ENCODE measurements at regions not wholly inside any gene's neighbourhood (a gene's known extent, or its start where the extent isn't known, plus 50 kb on each side); places are given as distances from the start of the nearest gene placed in this dataset.

- ATAC-seq (no peak), DNase-seq (no peak)
- TF ChIP-seq, protein P1, sequence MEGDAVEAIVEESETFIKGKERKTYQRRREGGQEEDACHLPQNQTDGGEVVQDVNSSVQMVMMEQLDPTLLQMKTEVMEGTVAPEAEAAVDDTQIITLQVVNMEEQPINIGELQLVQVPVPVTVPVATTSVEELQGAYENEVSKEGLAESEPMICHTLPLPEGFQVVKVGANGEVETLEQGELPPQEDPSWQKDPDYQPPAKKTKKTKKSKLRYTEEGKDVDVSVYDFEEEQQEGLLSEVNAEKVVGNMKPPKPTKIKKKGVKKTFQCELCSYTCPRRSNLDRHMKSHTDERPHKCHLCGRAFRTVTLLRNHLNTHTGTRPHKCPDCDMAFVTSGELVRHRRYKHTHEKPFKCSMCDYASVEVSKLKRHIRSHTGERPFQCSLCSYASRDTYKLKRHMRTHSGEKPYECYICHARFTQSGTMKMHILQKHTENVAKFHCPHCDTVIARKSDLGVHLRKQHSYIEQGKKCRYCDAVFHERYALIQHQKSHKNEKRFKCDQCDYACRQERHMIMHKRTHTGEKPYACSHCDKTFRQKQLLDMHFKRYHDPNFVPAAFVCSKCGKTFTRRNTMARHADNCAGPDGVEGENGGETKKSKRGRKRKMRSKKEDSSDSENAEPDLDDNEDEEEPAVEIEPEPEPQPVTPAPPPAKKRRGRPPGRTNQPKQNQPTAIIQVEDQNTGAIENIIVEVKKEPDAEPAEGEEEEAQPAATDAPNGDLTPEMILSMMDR (IDR thresholded peaks at IDR 0.05): no peak
- no peaks in the 10 kb centered on the region for H3K9me3 ChIP-seq
- H3K4me1 ChIP-seq: no peaks in the 10 kb centered on the region
- no peaks in the 10 kb centered on the region for H3K27me3 ChIP-seq (ENCODE audit: insufficient read depth in 3 of 3, low read length in 2 of 3)
- H3K27ac ChIP-seq: no peak overlapping the region
- H3K4me3 ChIP-seq: no peak overlapping the region
- intact Hi-C loops (cut with DNase I): no loop called here
- H3K36me3 ChIP-seq (ENCODE audit: insufficient read depth in 1 of 2, low read depth in 1 of 2): no peaks in the 10 kb centered on the region
Observed at GRCh38 chr9:3719286-3719685, 193.5 kb upstream of the RFX3 start.

DNA sequence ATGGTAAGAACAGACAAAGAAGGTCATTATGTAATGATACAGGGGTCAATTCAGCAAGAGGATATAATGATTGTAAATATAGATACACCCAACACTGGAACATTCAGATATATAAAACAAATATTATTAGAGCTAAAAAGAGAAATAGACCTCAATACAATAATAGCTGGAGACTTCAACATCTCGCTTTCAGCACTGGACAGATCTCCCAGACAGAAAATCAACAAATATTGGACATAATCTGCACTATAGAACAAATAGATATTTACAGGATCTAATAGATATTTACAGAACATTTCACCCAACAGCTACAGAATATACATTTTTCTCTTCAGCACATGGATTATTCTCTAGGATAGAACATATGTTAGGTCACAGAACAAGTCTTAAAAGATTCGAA, 190.6 kb upstream of the RFX3 start:
- no peaks in the 10 kb centered on the region for H3K9me3 ChIP-seq
- no peaks in the 10 kb centered on the region for H3K36me3 ChIP-seq (ENCODE audit: insufficient read depth in 1 of 2, low read depth in 1 of 2)
- no peak for ATAC-seq
- intact Hi-C loops (cut with DNase I): no loop called here
- no peak overlapping the region for H3K27ac ChIP-seq
- no peaks in the 10 kb centered on the region for H3K27me3 ChIP-seq (ENCODE audit: insufficient read depth in 3 of 3, low read length in 2 of 3)
- TF ChIP-seq, protein P1 (IDR thresholded peaks at IDR 0.05): no peak
- no peaks in the 10 kb centered on the region for H3K4me1 ChIP-seq
- DNase-seq: no peak
- no peak overlapping the region for H3K4me3 ChIP-seq
- 77 to 83% (median 82%) methylated on average over 2 of the region's 2 CpGs for WGBS, 3 donors

- Histone ChIP-seq H3K9me3 (no peaks in the 10 kb centered on the region), H3K36me3 (ENCODE audit: insufficient read depth in 1 of 2, low read depth in 1 of 2) (no peaks in the 10 kb centered on the region), H3K27me3 (ENCODE audit: insufficient read depth in 3 of 3, low read length in 2 of 3) (no peaks in the 10 kb centered on the region), H3K4me3 (no peak overlapping the region), H3K27ac (no peak overlapping the region), H3K4me1 (no peaks in the 10 kb centered on the region)
- intact Hi-C loops (cut with DNase I): no loop called here
- TF ChIP-seq, protein P1 (IDR thresholded peaks at IDR 0.05): no peak
- WGBS, 3 donors: 68 to 73% (median 68%) methylated on average over 1 of the region's 1 CpG
- DNase-seq: no peak
- no peak for ATAC-seq
Observed at GRCh38 chr9:3708751-3709150, 182.9 kb upstream of the RFX3 start.

DNA sequence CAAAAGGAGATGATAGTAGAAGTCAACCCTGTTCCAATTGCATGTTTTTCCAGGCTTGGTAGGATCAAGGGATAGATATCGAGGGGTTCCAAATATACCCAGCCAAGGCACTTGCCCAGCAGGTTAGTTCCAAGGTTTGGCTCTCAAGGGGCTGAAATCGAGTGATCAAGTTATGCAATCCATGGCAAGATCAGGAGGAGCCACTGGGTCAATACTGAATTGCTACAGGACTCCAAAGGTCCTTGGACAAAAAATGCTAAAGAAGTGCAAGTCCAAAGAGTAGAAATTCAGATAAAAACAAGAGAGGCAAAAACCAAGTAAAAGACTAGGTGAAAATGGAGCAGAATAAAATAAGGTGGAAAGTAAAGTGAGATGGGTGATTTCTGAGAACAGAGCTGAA, 179.1 kb upstream of the RFX3 start:
- Histone ChIP-seq H3K9me3 (no peaks in the 10 kb centered on the region), H3K27ac (no peak overlapping the region), H3K4me3 (no peak overlapping the region), H3K27me3 (ENCODE audit: insufficient read depth in 3 of 3, low read length in 2 of 3) (no peaks in the 10 kb centered on the region), H3K36me3 (ENCODE audit: insufficient read depth in 1 of 2, low read depth in 1 of 2) (no peaks in the 10 kb centered on the region), H3K4me1 (no peaks in the 10 kb centered on the region)
- DNase-seq (no peak), ATAC-seq (no peak)
- intact Hi-C loops (cut with DNase I): no loop called here
- WGBS, 3 donors: 76 to 80% (median 78%) methylated on average over 2 of the region's 2 CpGs
- TF ChIP-seq, protein P1 (IDR thresholded peaks at IDR 0.05): no peak

- no peaks in the 10 kb centered on the region for H3K4me1 ChIP-seq
- no peaks in the 10 kb centered on the region for H3K27me3 ChIP-seq (ENCODE audit: insufficient read depth in 3 of 3, low read length in 2 of 3)
- no peak for DNase-seq
- no peak for ATAC-seq
- intact Hi-C loops (cut with DNase I): no loop called here
- TF ChIP-seq, protein P1 (IDR thresholded peaks at IDR 0.05): no peak
- 76 to 83% (median 83%) methylated on average over 2 of the region's 2 CpGs for WGBS, 3 donors
- no peak overlapping the region for H3K4me3 ChIP-seq
- H3K27ac ChIP-seq: no peak overlapping the region
- no peaks in the 10 kb centered on the region for H3K36me3 ChIP-seq (ENCODE audit: insufficient read depth in 1 of 2, low read depth in 1 of 2)
- no peaks in the 10 kb centered on the region for H3K9me3 ChIP-seq
Observed at GRCh38 chr9:3700772-3701171, 175.0 kb upstream of the RFX3 start.

All from psoas muscle (tissue), 7 donors.